ENCODE measurements at regions not wholly inside any gene's neighbourhood (a gene's known extent, or its start where the extent isn't known, plus 50 kb on each side); places are given as distances from the start of the nearest gene placed in this dataset.

- intact Hi-C loops (cut with DNase I) = no loop called here
- no peak for ATAC-seq
These were observed 364.7 kb downstream of the TXNL1 start for GRCh38 chr18:56273541-56274219.

DNA sequence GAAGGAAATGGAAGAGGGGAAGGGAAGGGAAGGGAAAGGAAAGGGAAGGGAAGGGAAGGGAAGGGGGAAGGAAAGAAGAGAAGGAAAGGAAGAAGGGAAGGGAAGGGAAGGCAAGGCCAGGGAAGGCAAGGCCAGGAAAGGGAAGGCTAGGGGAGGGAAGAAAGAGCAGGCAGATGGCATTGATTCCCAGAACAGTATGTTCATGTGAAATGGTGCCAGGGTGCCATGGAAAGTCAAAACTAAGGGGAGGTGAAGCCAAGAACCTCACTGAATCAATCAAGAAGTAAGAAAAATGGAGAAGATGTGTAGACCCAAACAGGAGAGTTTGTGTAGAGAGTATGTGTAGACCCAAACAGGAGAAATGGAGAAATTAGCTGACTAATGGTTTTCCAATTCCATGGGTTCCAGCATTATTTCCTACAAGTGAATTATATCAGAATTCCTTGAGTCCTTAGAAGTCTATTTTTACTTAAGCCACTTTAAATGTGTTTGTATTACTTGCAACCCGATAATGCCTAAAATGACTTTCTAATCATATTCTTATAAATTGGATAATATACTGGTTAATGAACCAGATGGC is 367.6 kb downstream of the TXNL1 start:
- 97% methylated on average over 1 of the region's 1 CpG for WGBS
- H3K27ac ChIP-seq (ENCODE audit: low read length) = no peak overlapping the region
- no peaks in the 10 kb centered on the region for H3K27me3 ChIP-seq (ENCODE audit: control insufficient read depth, insufficient read depth)
- no peak for ATAC-seq
- H3K9me3 ChIP-seq (ENCODE audit: control insufficient read depth, low read length) = no peaks in the 10 kb centered on the region
- intact Hi-C loops (cut with DNase I) = no loop called here
- DNase-seq = no peak
- no peak overlapping the region for H3K4me3 ChIP-seq (ENCODE audit: low read length)
- H3K4me1 ChIP-seq (ENCODE audit: control insufficient read depth, insufficient read depth, low read length) = no peaks in the 10 kb centered on the region

More at GRCh38 chr18:56273541-56274219, 364.7 kb downstream of the TXNL1 start:
- H3K27me3 ChIP-seq (ENCODE audit: control insufficient read depth, insufficient read depth) = no peaks in the 10 kb centered on the region
- H3K9me3 ChIP-seq (ENCODE audit: control insufficient read depth, low read length) = no peaks in the 10 kb centered on the region
- no peaks in the 10 kb centered on the region for H3K4me1 ChIP-seq (ENCODE audit: control insufficient read depth, insufficient read depth, low read length)
- no peak for DNase-seq
- WGBS = 83% methylated on average over 1 of the region's 1 CpG
- H3K4me3 ChIP-seq (ENCODE audit: low read length) = no peak overlapping the region
- no peak overlapping the region for H3K27ac ChIP-seq (ENCODE audit: low read length)

DNA sequence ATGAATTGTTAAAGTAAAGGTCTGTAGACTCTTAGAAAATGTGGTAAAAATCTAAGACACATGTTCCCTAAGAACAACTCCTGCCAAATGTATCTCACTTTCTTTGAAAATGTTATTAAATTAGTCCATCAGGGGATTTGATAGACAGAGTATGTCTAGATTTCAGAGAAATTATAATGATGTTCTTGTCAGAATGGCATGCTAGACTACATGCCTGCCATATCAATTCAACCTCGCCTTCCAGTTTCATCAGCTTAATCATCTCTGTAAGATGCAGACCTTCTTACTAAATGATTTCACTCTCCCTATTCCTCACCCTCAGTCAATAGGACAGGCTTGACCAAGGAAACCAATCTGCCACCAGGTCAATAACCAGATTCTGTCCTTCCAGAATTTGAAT is 368.4 kb downstream of the TXNL1 start:
- WGBS = 83% methylated on average over 1 of the region's 1 CpG
- ATAC-seq = no peak
- no peak for DNase-seq
- intact Hi-C loops (cut with DNase I) = no loop called here
- Histone ChIP-seq H3K4me3 (ENCODE audit: low read length) (no peak overlapping the region), H3K9me3 (ENCODE audit: control insufficient read depth, low read length) (no peaks in the 10 kb centered on the region), H3K27me3 (ENCODE audit: control insufficient read depth, insufficient read depth) (no peaks in the 10 kb centered on the region), H3K4me1 (ENCODE audit: control insufficient read depth, insufficient read depth, low read length) (no peaks in the 10 kb centered on the region), H3K27ac (ENCODE audit: low read length) (no peak overlapping the region)

DNA sequence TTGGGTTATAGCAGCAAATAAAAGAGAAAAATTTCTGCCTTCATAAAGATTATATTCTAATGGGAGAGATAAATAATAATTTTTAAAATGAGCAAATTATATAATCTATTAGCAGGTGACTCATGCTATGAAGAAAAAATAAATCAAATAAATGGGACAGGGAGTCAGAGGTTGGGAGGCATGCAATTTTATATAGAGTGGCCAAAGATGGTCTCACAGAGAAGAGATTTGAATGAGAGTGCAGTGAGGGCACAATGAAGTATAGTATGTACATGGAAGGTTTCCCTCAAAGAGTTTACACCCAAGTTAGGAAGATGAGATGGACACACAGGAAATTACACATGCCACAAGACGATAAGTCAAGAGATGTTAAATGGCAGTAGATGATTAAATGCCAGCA is 369.4 kb downstream of the TXNL1 start:
- Histone ChIP-seq H3K4me3 (ENCODE audit: low read length) (no peak overlapping the region), H3K4me1 (ENCODE audit: control insufficient read depth, insufficient read depth, low read length) (no peaks in the 10 kb centered on the region), H3K27ac (ENCODE audit: low read length) (no peak overlapping the region), H3K27me3 (ENCODE audit: control insufficient read depth, insufficient read depth) (no peaks in the 10 kb centered on the region), H3K9me3 (ENCODE audit: control insufficient read depth, low read length) (no peaks in the 10 kb centered on the region)
- DNase-seq (no peak), ATAC-seq (no peak)
- 81% methylated on average over 1 of the region's 1 CpG for WGBS
- intact Hi-C loops (cut with DNase I) = no loop called here

- ATAC-seq (peak; percentile 39 to 61), DNase-seq (peak in 2 of 3 donors; percentile 38 to 61)
- Histone ChIP-seq H3K4me1 (ENCODE audit: control insufficient read depth, insufficient read depth, low read length) (no peaks in the 10 kb centered on the region), H3K27me3 (ENCODE audit: control insufficient read depth, insufficient read depth) (no peaks in the 10 kb centered on the region), H3K9me3 (ENCODE audit: control insufficient read depth, low read length) (no peaks in the 10 kb centered on the region), H3K4me3 (ENCODE audit: low read length) (no peak overlapping the region), H3K27ac (ENCODE audit: low read length) (no peak overlapping the region)
- 67% methylated on average over 7 of the region's 7 CpGs for WGBS
- intact Hi-C loops (cut with DNase I) = no loop called here
These were observed 371.1 kb downstream of the TXNL1 start for GRCh38 chr18:56267334-56267733.

DNA sequence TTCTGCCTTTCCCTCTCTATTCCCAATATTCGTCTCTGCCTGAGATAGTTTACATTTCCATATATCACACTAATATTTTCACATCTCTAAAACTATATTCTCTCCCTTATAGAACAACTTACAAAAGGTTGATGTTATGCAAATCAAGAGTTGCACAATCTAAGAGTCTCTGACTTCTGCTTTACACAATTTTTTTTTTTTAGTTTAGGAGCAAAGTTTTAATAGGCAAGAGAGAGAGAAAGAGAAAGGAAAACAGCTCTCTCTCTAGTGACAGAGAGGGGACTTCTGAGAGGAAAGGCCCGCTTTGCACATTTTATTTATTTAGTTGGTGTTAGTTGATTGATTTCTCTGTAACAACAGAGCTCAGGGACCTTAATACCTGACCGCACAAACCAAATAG is 380.2 kb downstream of the TXNL1 start:
- Histone ChIP-seq H3K4me3 (ENCODE audit: low read length) (no peak overlapping the region), H3K9me3 (ENCODE audit: control insufficient read depth, low read length) (no peaks in the 10 kb centered on the region), H3K27ac (ENCODE audit: low read length) (no peak overlapping the region), H3K4me1 (ENCODE audit: control insufficient read depth, insufficient read depth, low read length) (no peaks in the 10 kb centered on the region), H3K27me3 (ENCODE audit: control insufficient read depth, insufficient read depth) (no peaks in the 10 kb centered on the region)
- ATAC-seq (no peak), DNase-seq (no peak)
- intact Hi-C loops (cut with DNase I) = no loop called here
- 94% methylated on average over 3 of the region's 3 CpGs for WGBS

DNA sequence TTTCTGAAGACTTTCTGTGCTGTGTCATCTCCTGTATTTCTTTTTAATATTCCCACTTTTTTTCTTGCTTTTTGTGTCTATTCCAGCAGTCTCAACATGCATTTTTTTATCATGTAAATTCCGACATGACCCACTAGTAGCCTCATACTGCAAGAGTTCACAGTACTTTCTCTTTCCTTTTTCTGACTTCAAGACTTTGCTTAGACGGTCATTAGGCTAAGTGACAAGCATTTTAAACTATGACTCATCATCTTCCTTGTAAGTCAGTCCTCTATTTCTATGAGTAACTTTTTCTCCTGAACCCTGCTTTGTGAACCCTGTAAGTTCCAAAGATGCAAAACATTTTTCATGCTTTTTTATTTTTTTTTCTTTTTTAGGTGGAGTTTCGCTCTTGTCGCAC is 381.2 kb downstream of the TXNL1 start:
- H3K4me3 ChIP-seq (ENCODE audit: low read length) = no peak overlapping the region
- H3K9me3 ChIP-seq (ENCODE audit: control insufficient read depth, low read length) = no peaks in the 10 kb centered on the region
- DNase-seq = no peak
- H3K4me1 ChIP-seq (ENCODE audit: control insufficient read depth, insufficient read depth, low read length) = no peaks in the 10 kb centered on the region
- WGBS = 60% methylated on average over 4 of the region's 4 CpGs
- no peak overlapping the region for H3K27ac ChIP-seq (ENCODE audit: low read length)
- intact Hi-C loops (cut with DNase I) = no loop called here
- peak in 1 of 2 donors; percentile 40 for ATAC-seq
- H3K27me3 ChIP-seq (ENCODE audit: control insufficient read depth, insufficient read depth) = no peaks in the 10 kb centered on the region

DNA sequence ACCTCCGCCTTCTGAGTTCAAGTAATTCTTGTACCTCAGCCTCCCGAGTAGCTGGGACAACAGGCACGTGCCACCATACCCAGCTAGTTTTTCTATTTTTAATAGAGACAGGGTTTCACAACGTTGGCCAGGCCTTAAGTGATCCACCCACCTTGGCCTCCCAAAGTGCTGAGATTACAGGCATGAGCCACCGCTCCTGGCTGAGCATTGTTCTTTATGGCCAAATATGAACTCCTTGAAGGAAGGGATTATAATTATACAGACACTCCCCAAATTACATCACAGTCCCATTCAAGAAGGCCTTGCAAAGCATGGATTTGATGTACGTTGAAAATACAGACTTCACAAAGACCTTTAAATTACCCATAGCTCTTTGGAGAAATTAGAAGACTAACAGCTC is 381.7 kb downstream of the TXNL1 start:
- H3K27me3 ChIP-seq (ENCODE audit: control insufficient read depth, insufficient read depth) = no peaks in the 10 kb centered on the region
- H3K9me3 ChIP-seq (ENCODE audit: control insufficient read depth, low read length) = no peaks in the 10 kb centered on the region
- no peak overlapping the region for H3K4me3 ChIP-seq (ENCODE audit: low read length)
- WGBS = 85% methylated on average over 6 of the region's 6 CpGs
- DNase-seq (no peak), ATAC-seq (no peak)
- H3K4me1 ChIP-seq (ENCODE audit: control insufficient read depth, insufficient read depth, low read length) = no peaks in the 10 kb centered on the region
- intact Hi-C loops (cut with DNase I) = no loop called here
- no peak overlapping the region for H3K27ac ChIP-seq (ENCODE audit: low read length)

DNA sequence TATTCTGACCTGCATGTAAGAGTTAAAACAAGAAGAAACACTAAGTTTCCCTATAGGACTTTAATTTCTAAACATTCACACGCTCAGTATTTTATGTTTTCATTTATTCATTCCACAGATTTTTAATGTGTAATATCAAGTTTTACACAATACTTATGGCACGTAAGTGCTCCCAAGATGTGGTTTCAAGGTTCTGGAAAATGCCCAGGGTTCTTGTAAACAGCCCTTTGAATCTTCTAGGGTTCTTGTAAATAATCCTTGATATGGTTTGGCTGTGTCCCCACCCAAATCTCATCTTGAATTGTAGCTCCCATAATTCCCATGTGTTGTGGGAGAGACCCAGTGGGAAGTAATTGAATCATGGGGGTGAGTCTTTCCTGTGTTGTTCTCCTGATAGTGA is 383.0 kb downstream of the TXNL1 start:
- no peaks in the 10 kb centered on the region for H3K27me3 ChIP-seq (ENCODE audit: control insufficient read depth, insufficient read depth)
- DNase-seq (no peak), ATAC-seq (no peak)
- H3K4me1 ChIP-seq (ENCODE audit: control insufficient read depth, insufficient read depth, low read length) = no peaks in the 10 kb centered on the region
- H3K4me3 ChIP-seq (ENCODE audit: low read length) = no peak overlapping the region
- WGBS = 96% methylated on average over 2 of the region's 2 CpGs
- no peak overlapping the region for H3K27ac ChIP-seq (ENCODE audit: low read length)
- intact Hi-C loops (cut with DNase I) = no loop called here
- H3K9me3 ChIP-seq (ENCODE audit: control insufficient read depth, low read length) = no peaks in the 10 kb centered on the region

GRCh38 chr18:56252456-56252855 is 385.9 kb downstream of the TXNL1 start:
- Histone ChIP-seq H3K4me3 (ENCODE audit: low read length) (no peak overlapping the region), H3K9me3 (ENCODE audit: control insufficient read depth, low read length) (no peaks in the 10 kb centered on the region), H3K27ac (ENCODE audit: low read length) (no peak overlapping the region), H3K27me3 (ENCODE audit: control insufficient read depth, insufficient read depth) (no peaks in the 10 kb centered on the region), H3K4me1 (ENCODE audit: control insufficient read depth, insufficient read depth, low read length) (no peaks in the 10 kb centered on the region)
- no peak for ATAC-seq
- WGBS = 95% methylated on average over 1 of the region's 1 CpG
- intact Hi-C loops (cut with DNase I) = no loop called here
- no peak for DNase-seq

DNA sequence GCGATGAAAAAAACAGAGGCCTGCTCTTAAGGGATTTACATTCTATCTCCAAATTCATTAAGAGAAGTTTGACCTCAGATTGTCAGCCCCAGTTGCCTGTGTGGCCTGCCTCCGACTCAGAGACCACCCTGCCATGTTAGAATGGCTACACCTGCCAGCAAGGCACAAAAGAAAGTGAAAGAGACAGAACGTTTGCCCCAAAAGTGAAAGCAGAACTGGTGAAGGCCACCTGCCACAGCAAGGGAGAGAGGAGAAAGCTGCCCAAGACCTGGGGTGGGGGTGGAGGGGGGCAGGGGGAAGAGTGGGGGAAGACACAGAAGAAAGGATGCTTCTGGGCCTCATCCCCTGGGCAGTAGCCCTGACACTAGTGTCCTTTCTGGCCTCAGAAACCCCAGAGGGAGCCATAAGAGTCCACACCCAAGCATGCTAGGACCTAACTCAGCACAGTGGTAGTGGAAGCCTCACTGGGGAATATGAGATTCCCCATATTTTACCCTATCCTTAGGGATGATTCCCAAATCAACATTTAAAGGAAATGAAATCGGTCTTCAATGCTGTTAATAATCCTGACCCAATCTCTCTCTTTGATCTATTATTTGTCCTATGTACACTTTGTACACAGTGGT is 389.7 kb downstream of the TXNL1 start:
- H3K4me1 ChIP-seq (ENCODE audit: control insufficient read depth, insufficient read depth, low read length) = no peaks in the 10 kb centered on the region
- DNase-seq (no peak), ATAC-seq (no peak)
- 78% methylated on average over 4 of the region's 4 CpGs for WGBS
- no peak overlapping the region for H3K27ac ChIP-seq (ENCODE audit: low read length)
- intact Hi-C loops (cut with DNase I) = no loop called here
- no peaks in the 10 kb centered on the region for H3K27me3 ChIP-seq (ENCODE audit: control insufficient read depth, insufficient read depth)
- H3K4me3 ChIP-seq (ENCODE audit: low read length) = no peak overlapping the region
- no peaks in the 10 kb centered on the region for H3K9me3 ChIP-seq (ENCODE audit: control insufficient read depth, low read length)
